Heart right ventricle (tissue), 16 donors: ENCODE measurements at regions not wholly inside any gene's neighbourhood (a gene's known extent, or its start where the extent isn't known, plus 50 kb on each side); places are given as distances from the start of the nearest gene placed in this dataset.

ENCODE experiments used
- ATAC-seq, 8 donors: fragments of 200-7000 bp; cut with Tn5 transposase; one replicate each; pipeline ENCODE4 v1.9.1; 2020; ENCODE audit warnings: mild to moderate bottlenecking in 8 of 8, moderate library complexity in 8 of 8, moderate number of reproducible peaks in 1 of 8
- DNase-seq, 2 donors: peaks; one replicate each; pipeline ENCODE4 v3.0.0-alpha.2; 2020
- H3K27ac ChIP-seq, 10 donors: fragments of 200-600 bp; sonication (generic) in 2 of 10; one replicate each; pipeline versions ENCODE4 v1.5.0 to v1.8.0; 2020 to 2022; ENCODE audit warnings: mild to moderate bottlenecking in 3 of 10
- H3K27me3 ChIP-seq, 7 donors: fragments of 200-600 bp; one replicate each; pipeline ENCODE4 v1.8.0; 2021 to 2022; ENCODE audit warnings: mild to moderate bottlenecking in 2 of 7
- H3K36me3 ChIP-seq, 9 donors: fragments of 200-600 bp; sonication (generic) in 1 of 9; one replicate each; pipeline versions ENCODE4 v1.5.0 to v1.8.0; 2020 to 2022; ENCODE audit warnings: mild to moderate bottlenecking in 2 of 9
- H3K4me1 ChIP-seq, 9 donors: fragments of 200-600 bp; sonication (generic) in 1 of 9; one replicate each; pipeline versions ENCODE4 v1.5.0 to v1.8.0; 2020 to 2022; ENCODE audit warnings: mild to moderate bottlenecking in 4 of 9
- H3K4me3 ChIP-seq, 10 donors: fragments of 200-600 bp; sonication (generic) in 2 of 10; one replicate each; pipeline versions ENCODE4 v1.5.0 to v1.8.0; 2020 to 2022; ENCODE audit warnings: mild to moderate bottlenecking in 7 of 10, moderate library complexity in 2 of 10
- H3K9me3 ChIP-seq, 11 donors: fragments of 200-600 bp in 10 of 11; sonication (generic) in 2 of 11; one replicate each; pipeline versions ENCODE4 v1.5.0 to v1.8.0; 2013 to 2022; ENCODE audit warnings: mild to moderate bottlenecking in 2 of 11, control low read depth in 1 of 11, moderate library complexity in 1 of 11
- CTCF ChIP-seq, 9 donors: fragments of 200-600 bp; sonication (generic) in 2 of 9; IDR thresholded peaks; one replicate each; pipeline versions ENCODE4 v1.5.0 to v1.8.0; 2021 to 2022; ENCODE audit warnings: antibody characterized with exemption in 9 of 9, mild to moderate bottlenecking in 5 of 9, moderate library complexity in 1 of 9
- WGBS, 2 donors: extraction: QIAGEN DNeasy Blood & Tissue Kit; methylation state at CpG; one replicate each; pipeline ENCODE4 v1.1.7; 2013; ENCODE audit warnings: inconsistent platforms in 1 of 2; 5-methylcytosine and 5-hydroxymethylcytosine counted together
- intact Hi-C, 10 donors: fragments of 100-400 bp; cut with DNase I; formaldehyde crosslinking; loops; one replicate each; pipeline versions ENCODE4 v1.11.1 to v1.14.2; 2022
- donor health status: Arrhythmogenic right ventricular cardiomyopathy.
- donor health status: ischemic (EF 13 %, LVEDD 7.1; RV severe dilation, severe dysfunction).
- donor health status: healthy with polysubstance abuse.
- donor health status: DM: no; HTN: yes; CAD: no.
- donor health status: DM: no; HTN: no; CAD: no.
- donor health status: ischemic (EF 25% LVEDD 6.9; RV normal size, moderate dysfunction).
- donor health status: ischemic (EF 25% LVEDD 5.7; RV mildly dilated, moderate dysfunction).
- donor health status: healthy.
- donor health status: DM: yes; HTN: yes; CAD: no.
- donor health status: Ischemic cardiomyopathy.
- donor health status: ischemic (EF 35%, LVEDD 5.7; RV mildly dilated, moderate dysfunction).
- donor health status: nonischemic (EF 11% LVEDD 7.7; RV severe dilation, severe dysfunction).
- donor health status: DM: yes; HTN: yes; CAD: no.
- donor health status: PGD.
- donor health status: ischemic (EF 29% LVEDD 5.4; RV normal size, mild dysfunction).
- donor health status: nonischemic (EF 23%, LVEDD 6.1; RV moderate dilation, normal function).

GRCh38 chr9:16345902-16346301 is 524.6 kb downstream of the BNC2 start:
- TF ChIP-seq CTCF (IDR thresholded peaks at IDR 0.05) = no peak
- ATAC-seq (no peak), DNase-seq (no peak)
- Histone ChIP-seq H3K9me3 (no peaks in the 10 kb centered on the region), H3K4me3 (no peak overlapping the region), H3K27me3 (no peaks in the 10 kb centered on the region), H3K36me3 (no peaks in the 10 kb centered on the region), H3K4me1 (peaks cover 4 to 27% (median 13%) of the 10 kb centered on the region in 9 donors), H3K27ac (peak overlapping the region in 1 of 10 donors; percentile 81)
- intact Hi-C loops = loop anchor here in 2 of 10 donors (10.0 kb wide), 3 partner anchors 61 to 141 kb away; no protein-coding TSS in a partner anchor
- 94% methylated on average over 3 of the region's 3 CpGs for WGBS, 2 donors

DNA sequence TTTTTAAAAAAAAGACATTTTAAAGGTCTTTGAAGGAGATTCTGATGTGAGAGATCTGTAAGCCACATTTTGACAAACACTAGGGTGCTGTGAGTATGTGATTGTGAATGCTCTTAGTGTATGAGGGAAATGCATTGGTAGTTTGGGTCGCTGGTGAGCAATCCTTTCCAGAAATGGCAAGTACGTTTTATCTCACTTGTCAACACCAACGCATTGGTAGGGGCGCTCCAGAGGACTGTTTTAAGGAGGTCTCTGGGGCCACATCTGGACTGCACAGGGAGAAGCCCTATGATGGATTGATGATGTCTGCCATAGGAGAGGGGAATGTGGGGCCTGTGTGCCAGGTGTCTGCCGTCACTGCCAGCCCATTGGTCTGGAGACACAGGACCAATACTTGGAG is 522.6 kb downstream of the BNC2 start:
- Histone ChIP-seq H3K27ac (no peak overlapping the region), H3K36me3 (no peaks in the 10 kb centered on the region), H3K4me3 (no peak overlapping the region), H3K9me3 (no peaks in the 10 kb centered on the region), H3K4me1 (peaks cover 4 to 25% (median 11%) of the 10 kb centered on the region in 9 donors), H3K27me3 (no peaks in the 10 kb centered on the region)
- ATAC-seq = no peak
- 48 to 64% methylated on average over 5 of the region's 5 CpGs for WGBS, 2 donors
- DNase-seq = no peak
- TF ChIP-seq CTCF (IDR thresholded peaks at IDR 0.05) = no peak
- intact Hi-C loops = loop anchor here in 2 of 10 donors (10.0 kb wide), 3 partner anchors 63 to 143 kb away; no protein-coding TSS in a partner anchor

DNA sequence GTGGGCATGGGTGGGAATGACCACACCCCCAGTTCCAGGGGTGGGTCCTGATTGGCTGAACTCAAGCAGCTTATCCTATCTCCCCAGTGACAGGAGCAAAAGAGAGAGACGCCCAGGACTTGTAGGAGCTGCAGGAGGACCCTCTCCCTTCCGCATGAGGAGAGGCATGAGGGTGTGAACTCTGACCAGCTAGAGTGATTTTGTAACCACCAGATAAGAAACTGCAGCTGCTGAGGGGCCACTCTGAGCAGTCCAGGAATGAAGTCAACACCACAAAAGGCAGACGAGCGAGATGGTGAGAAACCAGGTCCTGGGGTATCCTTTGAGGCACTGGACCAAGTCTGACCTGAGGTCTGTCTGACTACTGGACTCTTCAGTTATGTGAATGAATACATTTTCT is 521.9 kb downstream of the BNC2 start:
- TF ChIP-seq CTCF (IDR thresholded peaks at IDR 0.05) = no peak
- intact Hi-C loops = loop anchor here in 2 of 10 donors (10.0 kb wide), 3 partner anchors 64 to 144 kb away; no protein-coding TSS in a partner anchor
- DNase-seq (no peak), ATAC-seq (peak in 1 of 8 donors; percentile 48)
- H3K4me3 ChIP-seq = no peak overlapping the region
- no peaks in the 10 kb centered on the region for H3K9me3 ChIP-seq
- H3K36me3 ChIP-seq = no peaks in the 10 kb centered on the region
- peak overlapping the region in 1 of 10 donors; percentile 34 for H3K27ac ChIP-seq
- 80 to 93% methylated on average over 4 of the region's 4 CpGs for WGBS, 2 donors
- no peaks in the 10 kb centered on the region for H3K27me3 ChIP-seq
- peaks cover 2 to 19% (median 5%) of the 10 kb centered on the region in 9 donors for H3K4me1 ChIP-seq

GRCh38 chr9:16352251-16352650 is 518.2 kb downstream of the BNC2 start:
- Histone ChIP-seq H3K9me3 (no peaks in the 10 kb centered on the region), H3K27me3 (no peaks in the 10 kb centered on the region), H3K4me3 (no peak overlapping the region), H3K36me3 (no peaks in the 10 kb centered on the region), H3K4me1 (peaks cover 0 to 7% (median 0%) of the 10 kb centered on the region in 9 donors), H3K27ac (peak overlapping the region in 1 of 10 donors; percentile 61)
- 71 to 76% methylated on average over 1 of the region's 1 CpG for WGBS, 2 donors
- no peak for ATAC-seq
- TF ChIP-seq CTCF (IDR thresholded peaks at IDR 0.05) = no peak
- DNase-seq = no peak
- intact Hi-C loops = loop anchor here in 1 of 10 donors (10.0 kb wide), 1 partner anchor 47 kb away; no protein-coding TSS in a partner anchor
